ENCODE measurements at regions not wholly inside any gene's neighbourhood (a gene's known extent, or its start where the extent isn't known, plus 50 kb on each side); places are given as distances from the start of the nearest gene placed in this dataset.

GRCh38 chr5:176181271-176181855 lies 56.9 kb upstream of the SIMC1 start:
- DNase-seq: no peak

GRCh38 chr5:176183321-176184074 lies 54.7 kb upstream of the SIMC1 start:
- no peak for DNase-seq

GRCh38 chr5:176184608-176185132 lies 53.6 kb upstream of the SIMC1 start:
- no peak for DNase-seq

GRCh38 chr5:176185133-176185733 lies 53.0 kb upstream of the SIMC1 start:
- peak; percentile 18 for DNase-seq

- no peak for DNase-seq
These were observed 52.1 kb upstream of the SIMC1 start for GRCh38 chr5:176186107-176186506.

GRCh38 chr5:176187276-176188062 lies 50.8 kb upstream of the SIMC1 start:
- DNase-seq: no peak

GRCh38 chr5:176188085-176188484 lies 50.1 kb upstream of the SIMC1 start:
- DNase-seq: no peak
